Panc1 (cell line): ENCODE measurements at regions not wholly inside any gene's neighbourhood (a gene's known extent, or its start where the extent isn't known, plus 50 kb on each side); places are given as distances from the start of the nearest gene placed in this dataset.

Experiments
- ATAC-seq: fragments of 200-7000 bp; cut with Tn5 transposase; 2 replicates; pipeline ENCODE4 v1.9.1; 2020; ENCODE audit warnings: mild to moderate bottlenecking, moderate library complexity
- BruUV-seq: library from RNA; stranded (reverse); fragments of 400-500 nt; replicated peaks from 2 replicates; lab custom pipeline; 2021; lab: Mats Ljungman, UMichigan
- CTCF ChIA-PET: fragments of 300-600 bp; sonication (Branson Sonifier 250); formaldehyde crosslinking; loops from one replicate; lab custom pipeline; 2022; ENCODE audit warnings: antibody characterized with exemption; lab: Charles Lee
- POLR2A ChIA-PET: fragments of 300-600 bp; sonication (Branson Sonifier 250); formaldehyde crosslinking; loops from one replicate; lab custom pipeline; 2022; ENCODE audit warnings: antibody characterized with exemption; lab: Charles Lee
- DNase-seq: peaks from one replicate; pipeline ENCODE4 v3.0.0-alpha.2; 2010; ENCODE audit warnings: low read depth, low spot score
- H3K27ac ChIP-seq: 2 replicates; pipeline ENCODE4 v1.5.1; 2011; ENCODE audit warnings: mild to moderate bottlenecking, low read length, inconsistent platforms
- H3K27me3 ChIP-seq: fragments of 200-500 bp; sonication (Bioruptor generic); 2 replicates; pipeline ENCODE4 v1.6.0; 2014; ENCODE audit warnings: low read length, inconsistent platforms; ENCODE audit not compliant: control insufficient read depth, insufficient read depth
- H3K36me3 ChIP-seq: fragments of 200-500 bp; sonication (Bioruptor generic); 2 replicates; pipeline ENCODE4 v1.5.1; 2014; ENCODE audit warnings: inconsistent platforms, mild to moderate bottlenecking, low read length, moderate library complexity; ENCODE audit not compliant: control insufficient read depth, insufficient read depth
- H3K4me1 ChIP-seq: 2 replicates; pipeline ENCODE4 v1.5.1; 2011; ENCODE audit warnings: inconsistent platforms, mild to moderate bottlenecking, low read length, moderate library complexity; ENCODE audit not compliant: control insufficient read depth, insufficient read depth
- H3K4me3 ChIP-seq, 2 experiments: 2 replicates each; pipeline ENCODE4 v1.5.1; 2011 to 2012; ENCODE audit warnings: low read depth in 2 of 2, low read length in 2 of 2, mild to moderate bottlenecking in 2 of 2, inconsistent platforms in 1 of 2, moderate library complexity in 1 of 2
- H3K9me3 ChIP-seq: fragments of 200-500 bp; sonication (Bioruptor generic); 2 replicates; pipeline ENCODE4 v1.5.1; 2014; ENCODE audit warnings: low read depth, mild to moderate bottlenecking, inconsistent platforms, low read length, moderate library complexity; ENCODE audit not compliant: control insufficient read depth, insufficient read depth
- CTCF ChIP-seq: fragments of 450-650 bp; IDR thresholded peaks from 2 replicates; pipeline ENCODE4 v1.5.1; 2017; ENCODE audit warnings: mild to moderate bottlenecking
- POLR2AphosphoS5 ChIP-seq: IDR thresholded peaks from 2 replicates; pipeline ENCODE4 v1.6.1; 2012; ENCODE audit warnings: mild to moderate bottlenecking, low read depth, low read length, moderate library complexity
- REST ChIP-seq, 2 experiments: IDR thresholded peaks; 2 replicates each; pipeline ENCODE4 v1.6.1; 2011 to 2012; ENCODE audit warnings: low read depth in 2 of 2, control low read depth in 1 of 2, low read length in 1 of 2, mild to moderate bottlenecking in 1 of 2, moderate library complexity in 1 of 2; ENCODE audit not compliant: insufficient read depth in 1 of 2
- SIN3A ChIP-seq: IDR thresholded peaks from 2 replicates; pipeline ENCODE4 v1.6.1; 2012; ENCODE audit warnings: low read depth, mild to moderate bottlenecking, low read length, moderate library complexity, borderline replicate concordance; ENCODE audit not compliant: insufficient read depth
- TCF7L2 ChIP-seq: IDR thresholded peaks from 2 replicates; pipeline ENCODE4 v1.6.1; 2011; ENCODE audit warnings: mild to moderate bottlenecking, low read depth, low read length, inconsistent platforms
- in situ Hi-C: cut with HindIII; loops from 2 replicates; pipeline ENCODE4 v1.10.0; 2016; ENCODE audit warnings: low sequenced_read_pairs, low pct_unique_long_range_greater_than_20kb
- intact Hi-C: fragments of 100-400 bp; cut with micrococcal nuclease; formaldehyde crosslinking; loops from one replicate; pipeline ENCODE4 v1.10.0; 2022; ENCODE audit not compliant: unreplicated experiment

- no peak overlapping the region for H3K4me3 ChIP-seq
Observed at GRCh38 chr10:131495892-131496291, 184.4 kb upstream of the TCERG1L start.

GRCh38 chr10:131496351-131497052 lies 185.0 kb upstream of the TCERG1L start:
- H3K9me3 ChIP-seq = no peaks in the 10 kb centered on the region

More at GRCh38 chr10:131495892-131496291, 184.4 kb upstream of the TCERG1L start:
- peaks cover 5% of the 10 kb centered on the region; the same call in 1 of the 2 replicates for H3K27me3 ChIP-seq
- no peak for TF ChIP-seq TCF7L2
- no peak for TF ChIP-seq POLR2AphosphoS5
- TF ChIP-seq CTCF = no peak
- no peak for TF ChIP-seq REST (IDR thresholded peaks at IDR 0.05; ENCODE audit: insufficient read depth in 1 of 2, low read depth in 2 of 2, low read length in 1 of 2)
- TF ChIP-seq SIN3A = no peak
- no peaks in the 10 kb centered on the region for H3K4me1 ChIP-seq
- ChIA-PET CTCF (no interaction called here), POLR2A (interaction anchor here (0.5 kb wide), 1 partner anchor 162 kb away, joined by 19 read pairs; no protein-coding TSS in a partner anchor)
- ATAC-seq (no peak), DNase-seq (no peak)
- no peak overlapping the region for H3K27ac ChIP-seq
- BruUV-seq = no TSS peak
- intact Hi-C loops = no loop called here
- in situ Hi-C loops = no loop called here
- no peaks in the 10 kb centered on the region for H3K9me3 ChIP-seq
- no peaks in the 10 kb centered on the region for H3K36me3 ChIP-seq

More at GRCh38 chr10:131496351-131497052, 185.0 kb upstream of the TCERG1L start:
- ATAC-seq = no peak
- POLR2A ChIA-PET = no interaction called here
- BruUV-seq = no TSS peak
- intact Hi-C loops = no loop called here
- CTCF ChIA-PET = no interaction called here
- TF ChIP-seq REST (IDR thresholded peaks at IDR 0.05; ENCODE audit: insufficient read depth in 1 of 2, low read depth in 2 of 2, low read length in 1 of 2) (no peak), SIN3A (no peak), POLR2AphosphoS5 (no peak), TCF7L2 (no peak), CTCF (no peak)
- Histone ChIP-seq H3K36me3 (no peaks in the 10 kb centered on the region), H3K4me3 (no peak overlapping the region), H3K4me1 (no peaks in the 10 kb centered on the region), H3K27me3 (peaks cover 5% of the 10 kb centered on the region; the same call in 1 of the 2 replicates), H3K27ac (no peak overlapping the region)
- DNase-seq = no peak
- in situ Hi-C loops = no loop called here
